Skeletal muscle tissue (tissue), 3 donors: ENCODE measurements at regions not wholly inside any gene's neighbourhood (a gene's known extent, or its start where the extent isn't known, plus 50 kb on each side); places are given as distances from the start of the nearest gene placed in this dataset.
"Not testable (repeated sequence)": the region's sequence is repeated elsewhere in the genome, so short reads cannot be mapped to it uniquely, and the experiment has no call there.

ENCODE experiments used
- H3K27ac ChIP-seq: one replicate; pipeline ENCODE4 v1.7.0; 2013; ENCODE audit warnings: mild to moderate bottlenecking, low read depth, low read length, inconsistent platforms
- H3K27me3 ChIP-seq, 3 donors: one replicate each; pipeline ENCODE4 v1.7.0; 2013; ENCODE audit warnings: low read length in 3 of 3; ENCODE audit not compliant: control insufficient read depth in 3 of 3, insufficient read depth in 3 of 3
- H3K36me3 ChIP-seq, 3 donors: one replicate each; pipeline ENCODE4 v1.7.0; 2013; ENCODE audit warnings: low read length in 3 of 3; ENCODE audit not compliant: control insufficient read depth in 3 of 3, insufficient read depth in 3 of 3
- H3K4me1 ChIP-seq, 3 donors: one replicate each; pipeline ENCODE4 v1.7.0; 2013; ENCODE audit warnings: low read length in 3 of 3, mild to moderate bottlenecking in 3 of 3; ENCODE audit not compliant: control insufficient read depth in 3 of 3, insufficient read depth in 3 of 3
- H3K4me3 ChIP-seq, 3 donors: one replicate each; pipeline ENCODE4 v1.7.0; 2013; ENCODE audit warnings: low read length in 3 of 3
- H3K9ac ChIP-seq, 3 donors: one replicate each; pipeline ENCODE4 v1.7.0; 2013; ENCODE audit warnings: low read length in 3 of 3, mild to moderate bottlenecking in 3 of 3, moderate library complexity in 2 of 3, low read depth in 1 of 3
- H3K9me3 ChIP-seq, 3 donors: one replicate each; pipeline ENCODE4 v1.7.0; 2013; ENCODE audit warnings: low read length in 3 of 3; ENCODE audit not compliant: control insufficient read depth in 3 of 3
- donor health status: Osteomylitis.

DNA sequence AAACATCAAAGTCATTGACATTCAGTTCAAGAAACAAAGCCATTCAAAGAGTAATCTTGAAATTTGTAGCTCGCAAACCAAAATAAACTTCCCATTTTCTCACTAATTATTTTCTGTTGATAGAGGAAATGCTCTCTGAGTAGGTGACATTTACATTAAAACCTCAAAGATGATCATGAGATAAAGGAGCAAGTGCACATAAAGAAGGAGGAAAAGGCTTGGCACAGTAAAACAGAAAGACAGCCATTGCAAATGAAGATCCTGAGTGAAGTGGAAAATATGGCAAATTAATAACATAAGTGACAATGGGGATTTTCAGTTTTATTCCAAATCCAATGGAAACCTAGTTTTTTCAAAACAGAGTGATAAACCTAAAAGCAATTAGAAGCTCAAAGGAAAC, 2320.8 kb downstream of the ARAP2 start:
- no peaks in the 10 kb centered on the region for H3K36me3 ChIP-seq

DNA sequence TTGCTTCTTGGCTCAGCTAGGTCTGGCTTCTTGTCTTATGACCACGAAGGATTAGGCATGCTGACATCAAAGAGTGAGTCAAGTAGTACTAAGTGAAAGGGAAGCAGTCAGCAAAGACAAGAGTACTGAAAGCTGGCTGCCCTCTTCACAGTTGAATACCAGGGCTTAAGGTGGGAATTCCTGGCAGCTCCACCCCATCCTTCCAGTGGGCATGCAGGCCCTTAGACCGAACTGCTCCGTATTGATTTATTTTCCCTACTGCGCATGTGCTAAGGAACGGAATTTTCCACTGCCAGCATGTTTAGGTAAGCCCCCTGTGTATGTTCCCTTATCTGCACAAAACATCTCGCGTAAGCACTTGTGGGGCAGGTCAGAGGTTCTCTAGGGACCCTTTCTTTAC, 2320.1 kb downstream of the ARAP2 start:
- peaks cover 0 to 2% (median 0%) of the 10 kb centered on the region in 3 donors for H3K9me3 ChIP-seq
- H3K9ac ChIP-seq, result no peak overlapping the region
- H3K27ac ChIP-seq, result no peak overlapping the region
- H3K4me1 ChIP-seq, result no peaks in the 10 kb centered on the region
- no peaks in the 10 kb centered on the region for H3K27me3 ChIP-seq
- no peak overlapping the region for H3K4me3 ChIP-seq
- no peaks in the 10 kb centered on the region for H3K36me3 ChIP-seq

More for the DNA sequence above, 2320.8 kb downstream of the ARAP2 start:
- Histone ChIP-seq H3K9me3 (peaks cover 0 to 2% (median 0%) of the 10 kb centered on the region in 3 donors), H3K4me3 (no peak overlapping the region), H3K9ac (no peak overlapping the region), H3K27me3 (no peaks in the 10 kb centered on the region), H3K4me1 (no peaks in the 10 kb centered on the region), H3K27ac (no peak overlapping the region)

GRCh38 chr4:33924811-33925210, 2319.5 kb downstream of the ARAP2 start:
- Histone ChIP-seq H3K36me3 (no peaks in the 10 kb centered on the region), H3K27ac (no peak overlapping the region), H3K4me1 (no peaks in the 10 kb centered on the region), H3K4me3 (no peak overlapping the region), H3K9ac (no peak overlapping the region), H3K27me3 (no peaks in the 10 kb centered on the region), H3K9me3 (peaks cover 0 to 2% (median 0%) of the 10 kb centered on the region in 3 donors)

GRCh38 chr4:33930497-33930896, 2313.8 kb downstream of the ARAP2 start:
- H3K27me3 ChIP-seq, result no peaks in the 10 kb centered on the region
- H3K36me3 ChIP-seq, result no peaks in the 10 kb centered on the region
- peaks cover 0 to 2% (median 0%) of the 10 kb centered on the region in 3 donors for H3K9me3 ChIP-seq
- H3K9ac ChIP-seq, result no peak overlapping the region
- H3K4me3 ChIP-seq, result no peak overlapping the region
- no peaks in the 10 kb centered on the region for H3K4me1 ChIP-seq
- H3K27ac ChIP-seq, result no peak overlapping the region

GRCh38 chr4:33931026-33931425, 2313.3 kb downstream of the ARAP2 start:
- Histone ChIP-seq H3K9me3 (peaks cover 0 to 2% (median 0%) of the 10 kb centered on the region in 3 donors), H3K27me3 (no peaks in the 10 kb centered on the region), H3K27ac (no peak overlapping the region), H3K4me3 (no peak overlapping the region), H3K9ac (no peak overlapping the region), H3K36me3 (no peaks in the 10 kb centered on the region), H3K4me1 (no peaks in the 10 kb centered on the region)

GRCh38 chr4:33940281-33940680, 2304.0 kb downstream of the ARAP2 start:
- no peaks in the 10 kb centered on the region for H3K36me3 ChIP-seq
- no peaks in the 10 kb centered on the region for H3K27me3 ChIP-seq
- no peak overlapping the region for H3K4me3 ChIP-seq
- no peaks in the 10 kb centered on the region for H3K4me1 ChIP-seq
- H3K9me3 ChIP-seq, result no peaks in the 10 kb centered on the region
- H3K9ac ChIP-seq, result no peak overlapping the region
- no peak overlapping the region for H3K27ac ChIP-seq

DNA sequence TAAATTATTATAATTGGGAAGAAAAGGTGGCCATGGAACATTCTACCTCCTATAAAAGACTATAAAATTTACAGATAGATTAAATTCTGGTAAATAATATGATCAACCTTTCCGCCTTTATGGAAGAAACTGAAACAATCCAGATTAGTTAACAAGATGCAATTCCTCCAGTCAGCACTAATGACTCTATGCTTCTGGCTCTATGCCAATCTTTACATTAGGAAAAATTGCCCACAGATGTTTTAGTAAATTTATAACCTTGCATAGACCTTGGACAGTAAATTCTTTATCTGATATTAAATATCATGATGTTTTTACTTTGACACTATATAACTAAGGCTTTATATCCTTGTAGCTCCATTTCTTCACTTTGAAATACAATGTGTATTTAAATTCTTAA, 2302.5 kb downstream of the ARAP2 start:
- H3K36me3 ChIP-seq, result no peaks in the 10 kb centered on the region
- H3K27me3 ChIP-seq, result no peaks in the 10 kb centered on the region
- no peak overlapping the region for H3K4me3 ChIP-seq
- H3K4me1 ChIP-seq, result no peaks in the 10 kb centered on the region
- no peaks in the 10 kb centered on the region for H3K9me3 ChIP-seq
- no peak overlapping the region for H3K27ac ChIP-seq
- no peak overlapping the region for H3K9ac ChIP-seq

DNA sequence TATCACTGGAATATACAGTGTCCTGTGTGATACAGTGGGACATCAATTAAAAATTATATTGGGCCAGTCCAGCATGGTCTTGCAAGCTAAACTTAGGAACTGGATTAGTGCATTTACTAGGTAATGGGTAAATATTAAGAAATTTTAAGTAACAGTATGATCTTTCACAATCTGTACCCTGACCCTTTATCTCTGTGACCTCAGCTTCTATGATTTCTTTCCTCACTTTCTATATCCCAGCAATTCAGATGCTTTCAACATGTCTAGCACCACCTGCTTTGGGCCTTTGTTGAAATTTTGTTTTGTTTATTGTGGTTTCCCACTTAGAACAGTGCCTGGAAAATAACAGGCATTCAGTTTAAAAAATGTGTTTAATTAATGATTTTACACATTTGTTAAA, 2295.4 kb downstream of the ARAP2 start:
- H3K4me1 ChIP-seq, result no peaks in the 10 kb centered on the region
- no peak overlapping the region for H3K27ac ChIP-seq
- H3K9me3 ChIP-seq, result no peaks in the 10 kb centered on the region
- no peak overlapping the region for H3K4me3 ChIP-seq
- H3K27me3 ChIP-seq, result no peaks in the 10 kb centered on the region
- no peaks in the 10 kb centered on the region for H3K36me3 ChIP-seq
- H3K9ac ChIP-seq, result no peak overlapping the region

DNA sequence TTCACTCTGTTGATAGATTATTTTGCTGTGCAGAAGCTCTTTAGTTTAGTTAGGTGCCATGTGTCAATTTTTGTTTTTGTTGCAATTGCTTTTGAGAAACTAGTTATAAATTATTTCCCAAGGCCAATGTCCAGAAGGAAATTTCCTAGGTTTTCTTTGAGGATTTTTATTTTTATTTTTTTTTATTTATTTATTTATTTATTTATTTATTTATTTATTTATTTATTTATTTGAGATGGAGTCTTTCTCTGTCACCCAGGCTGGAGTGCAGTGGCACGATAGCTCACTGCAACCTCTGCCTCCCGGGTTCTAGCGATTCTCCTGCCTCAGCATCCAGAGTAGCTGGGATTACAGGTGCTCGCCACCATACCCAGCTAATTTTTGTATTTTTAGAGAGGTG, 2290.5 kb downstream of the ARAP2 start:
- not testable (repeated sequence) for H3K4me1 ChIP-seq, H3K27me3 ChIP-seq, H3K9ac ChIP-seq, H3K36me3 ChIP-seq, H3K27ac ChIP-seq, H3K9me3 ChIP-seq, H3K4me3 ChIP-seq

GRCh38 chr4:33954759-33955158, 2289.6 kb downstream of the ARAP2 start:
- Histone ChIP-seq H3K9me3 (peaks cover 0 to 7% (median 6%) of the 10 kb centered on the region in 3 donors), H3K4me1 (no peaks in the 10 kb centered on the region)

GRCh38 chr4:33959519-33959918, 2284.8 kb downstream of the ARAP2 start:
- Histone ChIP-seq H3K4me1 (no peaks in the 10 kb centered on the region), H3K4me3 (no peak overlapping the region), H3K9ac (no peak overlapping the region), H3K36me3 (no peaks in the 10 kb centered on the region), H3K27ac (no peak overlapping the region), H3K27me3 (no peaks in the 10 kb centered on the region), H3K9me3 (peaks cover 0 to 7% (median 6%) of the 10 kb centered on the region in 3 donors)

More at GRCh38 chr4:33954759-33955158, 2289.6 kb downstream of the ARAP2 start:
- Histone ChIP-seq H3K9ac (no peak overlapping the region), H3K36me3 (no peaks in the 10 kb centered on the region), H3K27ac (no peak overlapping the region), H3K27me3 (no peaks in the 10 kb centered on the region), H3K4me3 (no peak overlapping the region)
